H1 (cell line): ENCODE measurements at regions not wholly inside any gene's neighbourhood (a gene's known extent, or its start where the extent isn't known, plus 50 kb on each side); places are given as distances from the start of the nearest gene placed in this dataset.

Source experiments
- CTCF ChIA-PET: fragments of 300-600 bp; sonication (Branson Sonifier 250); formaldehyde crosslinking; loops from one replicate; lab custom pipeline; 2021; ENCODE audit not compliant: partially characterized antibody; lab: Charles Lee
- POLR2A ChIA-PET: fragments of 300-600 bp; sonication (Branson Sonifier 250); formaldehyde crosslinking; loops from one replicate; lab custom pipeline; 2021; ENCODE audit warnings: inconsistent platforms; ENCODE audit not compliant: partially characterized antibody; lab: Charles Lee
- DNase-seq, 2 experiments: peaks; one replicate each; pipeline versions ENCODE4 v3.0.0 to v3.0.0-alpha.2; 2010 to 2022; ENCODE audit warnings: low spot score in 2 of 2, low read depth in 1 of 2, mixed read lengths in 1 of 2
- FAIRE-seq: peaks from 2 replicates; lab custom pipeline; 2011; peaks lifted over from hg19 to GRCh38; lab: Jason Lieb, UNC
- H2AFZ ChIP-seq: 2 replicates; pipeline ENCODE4 v1.8.1; 2012; ENCODE audit warnings: low read length, inconsistent platforms
- H2AK5ac ChIP-seq: 2 replicates; pipeline ENCODE4 v1.6.1; 2013; ENCODE audit warnings: low read depth, low read length
- H2BK120ac ChIP-seq: replicated peaks from 2 replicates; pipeline ENCODE3; 2013; ENCODE audit warnings: low read depth, low read length, inconsistent platforms
- H2BK12ac ChIP-seq: 2 replicates; pipeline ENCODE4 v1.6.1; 2013; ENCODE audit warnings: low read depth, low read length
- H2BK15ac ChIP-seq: 2 replicates; pipeline ENCODE4 v1.6.1; 2013; ENCODE audit warnings: low read length
- H2BK20ac ChIP-seq: 2 replicates; pipeline ENCODE4 v1.6.1; 2013; ENCODE audit warnings: low read length
- H2BK5ac ChIP-seq: 2 replicates; pipeline ENCODE4 v1.6.1; 2013; ENCODE audit warnings: low read depth, low read length
- H3K14ac ChIP-seq: 2 replicates; pipeline ENCODE4 v1.6.1; 2013; ENCODE audit warnings: inconsistent platforms; ENCODE audit not compliant: insufficient read length
- H3K18ac ChIP-seq: 2 replicates; pipeline ENCODE4 v1.6.1; 2013; ENCODE audit warnings: low read length; ENCODE audit errors: extremely low read depth
- H3K23ac ChIP-seq: 2 replicates; pipeline ENCODE4 v1.6.1; 2013; ENCODE audit warnings: inconsistent platforms; ENCODE audit not compliant: insufficient read length
- H3K23me2 ChIP-seq: 2 replicates; pipeline ENCODE4 v1.6.1; 2013; ENCODE audit warnings: low read depth, low read length
- H3K27ac ChIP-seq: 2 replicates; pipeline ENCODE4 v1.6.1; 2011; ENCODE audit warnings: low read depth, low read length, inconsistent platforms
- H3K27me3 ChIP-seq, 4 experiments: replicated peaks in 1 of 4; 1 replicate in 1 of 4; 2 replicates in 3 of 4; pipeline versions ENCODE4 v1.6.1 to v1.8.1; 2011 to 2013; ENCODE audit warnings: low read length in 3 of 4, mild to moderate bottlenecking in 3 of 4, inconsistent platforms in 2 of 4, mixed read lengths in 2 of 4, moderate library complexity in 1 of 4; ENCODE audit not compliant: control insufficient read depth in 3 of 4, insufficient read depth in 3 of 4; ENCODE audit errors: extremely low read depth in 1 of 4
- H3K36me3 ChIP-seq, 4 experiments: 2 replicates each; pipeline versions ENCODE4 v1.6.1 to v1.8.1; 2011 to 2013; ENCODE audit warnings: mild to moderate bottlenecking in 4 of 4, low read length in 3 of 4, moderate library complexity in 2 of 4, control low read depth in 1 of 4, inconsistent platforms in 1 of 4; ENCODE audit not compliant: insufficient read depth in 4 of 4, control insufficient read depth in 2 of 4
- H3K4ac ChIP-seq: replicated peaks from 2 replicates; pipeline ENCODE3; 2013; ENCODE audit warnings: low read length, low read depth, mixed read lengths, inconsistent platforms; ENCODE audit not compliant: insufficient read length
- H3K4me1 ChIP-seq, 4 experiments: replicated peaks in 1 of 4; 1 replicate in 1 of 4; 2 replicates in 3 of 4; pipeline versions ENCODE4 v1.6.1 to v1.8.1; 2011 to 2013; ENCODE audit warnings: low read length in 3 of 4, inconsistent platforms in 2 of 4, mixed read lengths in 1 of 4; ENCODE audit not compliant: insufficient read depth in 4 of 4, control insufficient read depth in 3 of 4
- H3K4me2 ChIP-seq, 2 experiments: 2 replicates each; pipeline versions ENCODE4 v1.6.1 to v1.8.1; 2011 to 2013; ENCODE audit warnings: low read depth in 2 of 2, low read length in 2 of 2, control low read depth in 1 of 2, inconsistent platforms in 1 of 2, mild to moderate bottlenecking in 1 of 2; ENCODE audit not compliant: insufficient read depth in 1 of 2
- H3K4me3 ChIP-seq, 4 experiments: fragments of 200-600, 300-600 bp in 1 of 4; sonication (generic), shearing (Covaris generic), sonication (Bioruptor Twin) in 1 of 4; 2 replicates each; pipeline versions ENCODE4 v1.5.1 to v1.8.1; 2011 to 2016; ENCODE audit warnings: low read length in 4 of 4, low read depth in 3 of 4, control low read depth in 2 of 4, inconsistent platforms in 2 of 4, mild to moderate bottlenecking in 2 of 4, mixed read lengths in 1 of 4, moderate library complexity in 1 of 4; ENCODE audit not compliant: insufficient read depth in 2 of 4; ENCODE audit errors: extremely low read depth in 1 of 4
- H3K56ac ChIP-seq: replicated peaks from 2 replicates; pipeline ENCODE3; 2013; ENCODE audit warnings: low read depth, mild to moderate bottlenecking, mixed read lengths, low read length, inconsistent platforms; ENCODE audit not compliant: insufficient read length
- H3K79me1 ChIP-seq: 2 replicates; pipeline ENCODE4 v1.6.1; 2013; ENCODE audit warnings: low read depth, low read length, control low read depth
- H3K79me2 ChIP-seq, 2 experiments: 2 replicates each; pipeline versions ENCODE4 v1.6.1 to v1.8.1; 2012 to 2013; ENCODE audit warnings: low read length in 2 of 2, mild to moderate bottlenecking in 2 of 2, inconsistent platforms in 1 of 2; ENCODE audit not compliant: insufficient read depth in 2 of 2, control insufficient read depth in 1 of 2
- H3K9ac ChIP-seq, 4 experiments: replicated peaks in 1 of 4; 1 replicate in 1 of 4; 2 replicates in 3 of 4; pipeline versions ENCODE4 v1.6.1 to v1.8.1; 2011 to 2013; ENCODE audit warnings: low read depth in 3 of 4, low read length in 3 of 4, control low read depth in 2 of 4, mild to moderate bottlenecking in 2 of 4, moderate library complexity in 2 of 4, inconsistent platforms in 1 of 4; ENCODE audit errors: extremely low read depth in 1 of 4
- H3K9me3 ChIP-seq, 2 experiments: 2 replicates each; pipeline versions ENCODE4 v1.6.1 to v1.8.1; 2012 to 2013; ENCODE audit warnings: mild to moderate bottlenecking in 2 of 2, moderate library complexity in 2 of 2, control low read depth in 1 of 2, inconsistent platforms in 1 of 2, low read depth in 1 of 2, low read length in 1 of 2, mixed read lengths in 1 of 2; ENCODE audit not compliant: insufficient read depth in 2 of 2
- H4K20me1 ChIP-seq, 2 experiments: replicated peaks in 1 of 2; 2 replicates each; pipeline versions ENCODE3 to v1.8.1; 2011 to 2013; ENCODE audit warnings: inconsistent platforms in 2 of 2, low read length in 2 of 2, mild to moderate bottlenecking in 1 of 2; ENCODE audit not compliant: insufficient read depth in 2 of 2, control insufficient read depth in 1 of 2
- H4K5ac ChIP-seq: 2 replicates; pipeline ENCODE4 v1.6.1; 2013; ENCODE audit warnings: low read length, low read depth, mixed read lengths, inconsistent platforms; ENCODE audit not compliant: insufficient read length
- H4K8ac ChIP-seq: 2 replicates; pipeline ENCODE4 v1.8.0; 2013; ENCODE audit warnings: mild to moderate bottlenecking, moderate library complexity, low read length, inconsistent platforms; ENCODE audit not compliant: insufficient read depth; ENCODE audit errors: extremely low read depth
- H4K91ac ChIP-seq: replicated peaks from 2 replicates; pipeline ENCODE3; 2013; ENCODE audit warnings: low read length, mixed read lengths, inconsistent platforms; ENCODE audit not compliant: insufficient read length
- BRCA1 ChIP-seq: IDR thresholded peaks from 2 replicates; pipeline ENCODE4 v1.6.1; 2012; ENCODE audit warnings: low read depth, low read length, improper control_type of control experiment
- GABPA ChIP-seq: IDR thresholded peaks from 2 replicates; pipeline ENCODE4 v1.6.1; 2011; ENCODE audit warnings: mild to moderate bottlenecking, low read length, moderate library complexity, borderline replicate concordance; ENCODE audit not compliant: insufficient read depth
- POU5F1 ChIP-seq: IDR thresholded peaks from 2 replicates; pipeline ENCODE4 v1.6.1; 2011; ENCODE audit warnings: low read depth, mild to moderate bottlenecking, low read length, moderate library complexity
- RNF2 ChIP-seq: fragments of 200-900, 300-1000 bp; sonication (generic); IDR thresholded peaks from 2 replicates; pipeline ENCODE4 v1.7.1; 2016; ENCODE audit warnings: borderline replicate concordance, low read depth, mild to moderate bottlenecking, antibody characterized with exemption, low read length; ENCODE audit not compliant: poor library complexity, severe bottlenecking; ENCODE audit errors: missing control alignments
- ZNF274 ChIP-seq: IDR thresholded peaks from 2 replicates; pipeline ENCODE4 v1.7.0; 2012; ENCODE audit warnings: low read length, borderline replicate concordance; ENCODE audit errors: extremely low read depth
- WGBS, 2 experiments: shearing (Covaris generic) in 1 of 2; methylation state at CpG; one replicate each; pipeline versions ENCODE4 v1.1.6 to v1.1.7; 2013 to 2015; ENCODE audit warnings: low lambda C conversion rate in 2 of 2, mixed read lengths in 2 of 2, inconsistent platforms in 1 of 2, low coverage in 1 of 2, missing lambda C conversion rate in 1 of 2; ENCODE audit not compliant: insufficient replicate concordance in 2 of 2, insufficient coverage in 1 of 2, insufficient read length in 1 of 2; ENCODE audit errors: extremely low coverage in 1 of 2, missing lambda C conversion rate in 1 of 2; 5-methylcytosine and 5-hydroxymethylcytosine counted together
- TF ChIP-seq, protein P1 (sequence below): IDR thresholded peaks from 2 replicates; pipeline ENCODE4 v1.6.1; 2012; ENCODE audit warnings: low read length, inconsistent platforms

DNA sequence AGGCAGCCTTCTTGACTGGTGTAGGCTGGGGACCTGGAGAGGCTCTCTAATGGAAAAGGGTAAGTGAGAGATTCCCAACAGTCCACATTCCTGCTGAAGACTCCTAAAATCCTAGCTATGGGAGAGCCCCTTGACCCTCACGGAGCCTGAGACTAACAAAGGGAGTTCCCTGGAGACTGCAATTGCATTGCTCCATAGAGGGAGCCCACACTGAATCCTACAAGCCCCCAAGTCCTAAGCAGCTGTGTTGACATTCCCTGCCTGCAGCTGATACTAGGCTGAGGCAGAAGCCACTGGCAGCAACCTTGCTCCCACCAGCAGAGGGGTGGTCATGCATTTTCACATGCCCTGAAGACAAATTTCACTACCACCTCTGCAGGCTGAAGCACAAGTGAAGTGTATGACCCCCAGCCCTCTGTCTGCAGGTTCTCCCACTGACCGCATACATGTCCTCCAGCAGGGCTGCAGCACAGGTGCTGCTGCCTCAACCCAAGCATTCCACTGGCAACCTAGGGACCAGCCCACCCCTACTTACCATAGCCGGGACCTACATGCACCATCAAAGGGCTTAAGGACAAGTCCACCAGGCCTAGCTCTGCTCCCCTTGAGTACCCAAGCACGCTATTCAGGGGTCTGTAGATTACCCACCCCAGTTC lies 130.3 kb upstream of the SLC13A1 start:
- Histone ChIP-seq H3K27me3 (no peaks in the 10 kb centered on the region), H3K14ac (no peak overlapping the region), H4K91ac (no peak overlapping the region), H3K79me2 (no peaks in the 10 kb centered on the region), H3K9me3 (no peaks in the 10 kb centered on the region), H4K20me1 (no peaks in the 10 kb centered on the region), H3K9ac (no peak overlapping the region), H3K4me2 (no peak overlapping the region), H3K18ac (no peak overlapping the region), H3K56ac (no peak overlapping the region), H4K8ac (no peak overlapping the region), H4K5ac (no peak overlapping the region), H3K23ac (no peak overlapping the region), H3K27ac (no peak overlapping the region), H2BK15ac (no peak overlapping the region), H3K4me3 (no peak overlapping the region), H3K23me2 (no peaks in the 10 kb centered on the region), H3K79me1 (no peaks in the 10 kb centered on the region), H3K4me1 (no peaks in the 10 kb centered on the region), H2BK120ac (no peak overlapping the region), H2AFZ (no peak overlapping the region), H2BK5ac (no peak overlapping the region), H3K36me3 (no peaks in the 10 kb centered on the region), H2BK20ac (no peak overlapping the region; the same call in 1 of the 2 replicates), H2AK5ac (no peak overlapping the region), H2BK12ac (no peak overlapping the region), H3K4ac (no peak overlapping the region)
- DNase-seq = no peak
- 77% methylated on average over 3 of the region's 4 CpGs; no CpG with 5 or more reads in 1 of the 2 experiments for WGBS, 2 experiments
- ChIA-PET POLR2A (interaction anchor here (0.6 kb wide), 1 partner anchor 30 kb away, joined by 3 read pairs; no protein-coding TSS in a partner anchor), CTCF (no interaction called here)
- no peak for FAIRE-seq
- no peak for TF ChIP-seq BRCA1
- TF ChIP-seq, protein P1, sequence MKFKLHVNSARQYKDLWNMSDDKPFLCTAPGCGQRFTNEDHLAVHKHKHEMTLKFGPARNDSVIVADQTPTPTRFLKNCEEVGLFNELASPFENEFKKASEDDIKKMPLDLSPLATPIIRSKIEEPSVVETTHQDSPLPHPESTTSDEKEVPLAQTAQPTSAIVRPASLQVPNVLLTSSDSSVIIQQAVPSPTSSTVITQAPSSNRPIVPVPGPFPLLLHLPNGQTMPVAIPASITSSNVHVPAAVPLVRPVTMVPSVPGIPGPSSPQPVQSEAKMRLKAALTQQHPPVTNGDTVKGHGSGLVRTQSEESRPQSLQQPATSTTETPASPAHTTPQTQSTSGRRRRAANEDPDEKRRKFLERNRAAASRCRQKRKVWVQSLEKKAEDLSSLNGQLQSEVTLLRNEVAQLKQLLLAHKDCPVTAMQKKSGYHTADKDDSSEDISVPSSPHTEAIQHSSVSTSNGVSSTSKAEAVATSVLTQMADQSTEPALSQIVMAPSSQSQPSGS = no peak
- no peak for TF ChIP-seq ZNF274
- TF ChIP-seq RNF2 = no peak
- TF ChIP-seq POU5F1 = no peak
- TF ChIP-seq GABPA = no peak
